ENCODE measurements at regions not wholly inside any gene's neighbourhood (a gene's known extent, or its start where the extent isn't known, plus 50 kb on each side); places are given as distances from the start of the nearest gene placed in this dataset.

DNA sequence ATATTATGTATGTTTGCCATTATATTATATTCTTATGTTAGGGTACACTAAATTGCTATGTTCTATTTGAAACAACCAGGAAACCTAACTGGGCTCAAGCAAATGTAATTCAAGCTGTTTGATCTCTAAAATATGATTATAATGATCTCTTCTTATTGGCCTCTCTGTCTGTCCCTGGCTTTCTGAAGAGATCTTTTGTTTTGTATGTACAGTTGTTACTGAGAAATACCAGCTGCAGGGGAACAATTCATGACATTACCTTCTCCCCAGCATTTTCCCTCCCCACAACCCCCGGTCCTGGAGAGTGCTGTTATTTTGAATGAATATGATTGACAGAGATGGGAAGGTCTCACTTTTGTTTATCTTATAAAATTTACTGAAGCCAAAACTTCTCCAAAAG, 54.8 kb upstream of the CD28 start:
- H3K9me3 ChIP-seq (ENCODE audit: control insufficient read depth, insufficient read depth, low read length), result no peaks in the 10 kb centered on the region
- no peaks in the 10 kb centered on the region for H3K27me3 ChIP-seq (ENCODE audit: control insufficient read depth, insufficient read depth, low read length)
- CTCF ChIA-PET, result interaction anchor here (0.6 to 1.7 kb wide), 8 partner anchors 14 to 198 kb away, joined by 3 to 6 read pairs (median 3); no protein-coding TSS in a partner anchor
- no peak for TF ChIP-seq CTCF (IDR thresholded peaks at IDR 0.05; ENCODE audit: low read depth, low read length)
- no peak for DNase-seq (ENCODE audit: low read depth, low spot score)
- no peak overlapping the region for H3K4me3 ChIP-seq (ENCODE audit: low read depth, low read length)
- POLR2A ChIA-PET, result no interaction called here
- H3K27ac ChIP-seq (ENCODE audit: low read depth, low read length), result no peak overlapping the region

GRCh38 chr2:203654826-203655225, 51.6 kb upstream of the CD28 start:
- ChIA-PET CTCF (interaction anchor here (0.7 to 1.2 kb wide), 2 partner anchors 160 to 218 kb away, joined by 3 to 4 read pairs; no protein-coding TSS in a partner anchor), POLR2A (no interaction called here)
- no peak for DNase-seq (ENCODE audit: low read depth, low spot score)
- TF ChIP-seq CTCF (IDR thresholded peaks at IDR 0.05; ENCODE audit: low read depth, low read length), result no peak
- Histone ChIP-seq H3K4me3 (ENCODE audit: low read depth, low read length) (no peak overlapping the region), H3K9me3 (ENCODE audit: control insufficient read depth, insufficient read depth, low read length) (no peaks in the 10 kb centered on the region), H3K27ac (ENCODE audit: low read depth, low read length) (no peak overlapping the region), H3K27me3 (ENCODE audit: control insufficient read depth, insufficient read depth, low read length) (no peaks in the 10 kb centered on the region)

- no peak overlapping the region for H3K27ac ChIP-seq (ENCODE audit: low read depth, low read length)
- CTCF ChIA-PET, result no interaction called here
- no peak for DNase-seq (ENCODE audit: low read depth, low spot score)
These were observed 49.7 kb upstream of the CD28 start for GRCh38 chr2:203656522-203657287.

More at GRCh38 chr2:203656522-203657287, 49.7 kb upstream of the CD28 start:
- Histone ChIP-seq H3K27me3 (ENCODE audit: control insufficient read depth, insufficient read depth, low read length) (no peaks in the 10 kb centered on the region), H3K4me3 (ENCODE audit: low read depth, low read length) (no peak overlapping the region), H3K9me3 (ENCODE audit: control insufficient read depth, insufficient read depth, low read length) (no peaks in the 10 kb centered on the region)
- POLR2A ChIA-PET, result no interaction called here
- no peak for TF ChIP-seq CTCF (IDR thresholded peaks at IDR 0.05; ENCODE audit: low read depth, low read length)
